Neutrophil (primary cell): ENCODE measurements at regions not wholly inside any gene's neighbourhood (a gene's known extent, or its start where the extent isn't known, plus 50 kb on each side); places are given as distances from the start of the nearest gene placed in this dataset.
"Not testable (repeated sequence)": the region's sequence is repeated elsewhere in the genome, so short reads cannot be mapped to it uniquely, and the experiment has no call there.

ENCODE experiments used
- H3K27ac ChIP-seq: fragments of 200-600 bp; sonication (generic); 2 replicates; pipeline ENCODE4 v1.5.1; 2016; ENCODE audit warnings: mild to moderate bottlenecking, moderate library complexity
- H3K27me3 ChIP-seq: fragments of 200-600 bp; sonication (generic); 2 replicates; pipeline ENCODE4 v1.6.0; 2016; ENCODE audit warnings: mild to moderate bottlenecking
- H3K36me3 ChIP-seq: fragments of 200-600 bp; sonication (generic); 2 replicates; pipeline ENCODE4 v1.5.1; 2017
- H3K4me1 ChIP-seq, 2 experiments: fragments of 200-600 bp in 1 of 2; sonication (generic) in 1 of 2; 1 replicate in 1 of 2; 2 replicates in 1 of 2; pipeline versions ENCODE4 v1.5.1 to v1.6.1; 2013 to 2016; ENCODE audit warnings: low read depth in 1 of 2, low read length in 1 of 2, mild to moderate bottlenecking in 1 of 2, moderate library complexity in 1 of 2; ENCODE audit not compliant: control insufficient read depth in 1 of 2, insufficient read depth in 1 of 2
- H3K4me3 ChIP-seq, 2 experiments: fragments of 200-600 bp in 1 of 2; sonication (generic) in 1 of 2; 1 replicate in 1 of 2; 2 replicates in 1 of 2; pipeline ENCODE4 v1.5.1; 2013 to 2016; ENCODE audit warnings: low read depth in 1 of 2, low read length in 1 of 2, mild to moderate bottlenecking in 1 of 2, moderate library complexity in 1 of 2
- H3K9me3 ChIP-seq: fragments of 200-600 bp; sonication (generic); 2 replicates; pipeline ENCODE4 v1.5.1; 2016
- CTCF ChIP-seq: fragments of 200-600 bp; sonication (generic); IDR thresholded peaks from 2 replicates; pipeline ENCODE4 v1.5.1; 2016; ENCODE audit warnings: antibody characterized with exemption

GRCh38 chr2:131658769-131659131 lies 131.1 kb downstream of the CCDC74A start:
- no peak overlapping the region for H3K4me3 ChIP-seq
- TF ChIP-seq CTCF, result no peak
- no peaks in the 10 kb centered on the region for H3K9me3 ChIP-seq
- peaks cover 11% of the 10 kb centered on the region for H3K27me3 ChIP-seq
- no peaks in the 10 kb centered on the region for H3K36me3 ChIP-seq
- H3K4me1 ChIP-seq, result no peaks in the 10 kb centered on the region
- H3K27ac ChIP-seq, result no peak overlapping the region

GRCh38 chr2:131659168-131659572 lies 131.5 kb downstream of the CCDC74A start:
- TF ChIP-seq CTCF, result no peak
- Histone ChIP-seq H3K9me3 (no peaks in the 10 kb centered on the region), H3K4me1 (no peaks in the 10 kb centered on the region), H3K27ac (no peak overlapping the region), H3K36me3 (no peaks in the 10 kb centered on the region), H3K4me3 (no peak overlapping the region), H3K27me3 (peaks cover 7% of the 10 kb centered on the region)

- H3K36me3 ChIP-seq, H3K4me1 ChIP-seq, H3K27me3 ChIP-seq, H3K9me3 ChIP-seq, H3K4me3 ChIP-seq, H3K27ac ChIP-seq: not testable (repeated sequence)
Observed at GRCh38 chr2:131661101-131661782, 133.6 kb downstream of the CCDC74A start.

GRCh38 chr2:131661884-131662535 lies 134.3 kb downstream of the CCDC74A start:
- not testable (repeated sequence) for H3K36me3 ChIP-seq, H3K4me3 ChIP-seq, H3K9me3 ChIP-seq, H3K27me3 ChIP-seq, H3K4me1 ChIP-seq, H3K27ac ChIP-seq

GRCh38 chr2:131663501-131663900 lies 135.8 kb downstream of the CCDC74A start:
- not testable (repeated sequence) for H3K36me3 ChIP-seq, H3K27ac ChIP-seq, H3K9me3 ChIP-seq, H3K4me3 ChIP-seq, H3K4me1 ChIP-seq, H3K27me3 ChIP-seq

DNA sequence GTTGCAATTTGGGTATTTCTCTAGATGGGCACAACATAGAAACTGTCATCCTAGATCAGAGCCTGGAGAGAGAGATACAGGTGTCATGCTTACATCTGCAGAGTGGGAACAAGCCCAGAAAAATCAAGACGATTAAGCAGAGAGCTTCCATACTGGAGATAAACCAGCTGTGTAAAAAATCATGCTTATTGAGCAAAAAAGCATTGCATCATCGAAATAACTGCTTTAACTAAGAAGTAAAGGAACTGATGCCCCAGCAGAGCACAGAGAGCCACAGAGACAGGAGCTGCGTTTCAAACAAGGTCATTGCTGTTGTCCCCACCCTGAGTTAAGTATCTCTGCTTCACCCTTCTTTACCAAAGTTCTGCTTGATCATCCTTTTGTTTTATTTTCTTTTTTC lies 138.0 kb downstream of the CCDC74A start:
- not testable (repeated sequence) for H3K9me3 ChIP-seq, H3K27ac ChIP-seq, H3K4me3 ChIP-seq, H3K36me3 ChIP-seq, H3K4me1 ChIP-seq, H3K27me3 ChIP-seq

DNA sequence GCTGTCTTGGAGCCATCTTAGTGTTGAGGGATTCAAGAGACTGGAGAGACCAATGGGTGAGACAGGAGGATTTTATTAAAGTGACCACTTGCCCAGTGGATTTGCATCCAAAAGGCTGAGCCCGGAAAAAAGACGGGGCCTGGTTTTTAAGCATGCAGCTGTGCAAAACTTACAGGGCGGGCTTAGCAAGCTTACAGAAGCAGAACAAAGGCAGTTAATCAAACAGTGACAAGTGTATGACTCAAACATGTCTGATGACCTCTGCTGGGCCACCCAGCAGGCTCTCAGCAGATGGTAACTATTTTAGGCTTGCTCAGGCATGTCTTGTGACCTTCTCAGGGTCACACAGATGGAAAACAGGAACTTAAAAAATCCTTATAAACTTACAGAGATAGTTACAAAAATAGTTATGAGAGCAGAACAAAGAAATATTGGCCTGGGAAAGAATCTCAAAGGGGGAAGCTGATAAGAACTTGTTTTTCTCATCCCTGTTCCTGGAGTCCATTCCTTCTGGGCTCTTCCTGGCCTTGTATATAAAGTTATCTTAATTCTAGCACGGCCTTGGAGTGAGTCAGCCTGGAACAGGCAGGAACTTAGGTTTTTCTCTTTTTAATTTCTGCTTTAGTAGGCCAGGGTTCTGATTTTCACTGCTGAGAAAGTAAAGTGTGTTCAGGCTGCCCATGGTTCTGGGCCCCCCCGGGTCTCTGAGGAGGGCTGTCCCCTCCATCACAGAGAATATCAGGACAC lies 141.3 kb downstream of the CCDC74A start:
- H3K36me3 ChIP-seq, H3K4me3 ChIP-seq, H3K4me1 ChIP-seq, H3K27ac ChIP-seq, H3K9me3 ChIP-seq: not testable (repeated sequence)
- peaks cover 30% of the 10 kb centered on the region for H3K27me3 ChIP-seq

DNA sequence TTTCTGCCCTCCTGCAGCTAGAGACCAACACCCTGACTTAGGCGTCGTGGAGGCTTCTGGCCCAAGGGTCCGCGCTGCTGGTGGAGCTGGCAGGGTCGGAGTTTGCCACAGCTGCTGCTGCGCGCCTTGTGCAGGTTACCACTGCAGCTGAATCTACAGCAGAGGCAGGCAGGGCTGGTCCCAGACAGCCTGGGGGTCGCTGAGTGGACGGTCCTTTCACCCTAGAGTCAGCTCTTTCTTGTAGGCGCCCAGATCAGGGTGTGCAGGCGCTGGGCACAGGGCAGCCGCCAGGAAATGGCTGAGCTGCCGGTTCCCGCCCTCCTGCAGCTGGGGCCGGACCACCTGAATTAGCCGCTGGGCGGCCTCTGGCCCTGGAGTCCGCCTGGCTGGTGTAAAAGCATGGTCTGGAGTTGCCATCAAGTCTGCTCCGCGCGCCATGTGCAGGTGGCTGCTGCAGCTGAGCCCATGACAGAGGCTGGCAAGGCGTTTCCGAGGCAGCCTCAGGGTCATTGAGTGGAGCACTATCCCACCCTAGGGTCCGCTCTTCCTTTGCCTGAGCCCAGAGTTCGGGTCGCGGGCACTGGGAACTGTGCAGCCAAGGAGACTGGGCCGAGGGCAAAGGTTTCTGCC lies 144.3 kb downstream of the CCDC74A start:
- H3K36me3 ChIP-seq, H3K4me1 ChIP-seq, H3K4me3 ChIP-seq, H3K27ac ChIP-seq, H3K9me3 ChIP-seq: not testable (repeated sequence)
- peaks cover 59% of the 10 kb centered on the region for H3K27me3 ChIP-seq

DNA sequence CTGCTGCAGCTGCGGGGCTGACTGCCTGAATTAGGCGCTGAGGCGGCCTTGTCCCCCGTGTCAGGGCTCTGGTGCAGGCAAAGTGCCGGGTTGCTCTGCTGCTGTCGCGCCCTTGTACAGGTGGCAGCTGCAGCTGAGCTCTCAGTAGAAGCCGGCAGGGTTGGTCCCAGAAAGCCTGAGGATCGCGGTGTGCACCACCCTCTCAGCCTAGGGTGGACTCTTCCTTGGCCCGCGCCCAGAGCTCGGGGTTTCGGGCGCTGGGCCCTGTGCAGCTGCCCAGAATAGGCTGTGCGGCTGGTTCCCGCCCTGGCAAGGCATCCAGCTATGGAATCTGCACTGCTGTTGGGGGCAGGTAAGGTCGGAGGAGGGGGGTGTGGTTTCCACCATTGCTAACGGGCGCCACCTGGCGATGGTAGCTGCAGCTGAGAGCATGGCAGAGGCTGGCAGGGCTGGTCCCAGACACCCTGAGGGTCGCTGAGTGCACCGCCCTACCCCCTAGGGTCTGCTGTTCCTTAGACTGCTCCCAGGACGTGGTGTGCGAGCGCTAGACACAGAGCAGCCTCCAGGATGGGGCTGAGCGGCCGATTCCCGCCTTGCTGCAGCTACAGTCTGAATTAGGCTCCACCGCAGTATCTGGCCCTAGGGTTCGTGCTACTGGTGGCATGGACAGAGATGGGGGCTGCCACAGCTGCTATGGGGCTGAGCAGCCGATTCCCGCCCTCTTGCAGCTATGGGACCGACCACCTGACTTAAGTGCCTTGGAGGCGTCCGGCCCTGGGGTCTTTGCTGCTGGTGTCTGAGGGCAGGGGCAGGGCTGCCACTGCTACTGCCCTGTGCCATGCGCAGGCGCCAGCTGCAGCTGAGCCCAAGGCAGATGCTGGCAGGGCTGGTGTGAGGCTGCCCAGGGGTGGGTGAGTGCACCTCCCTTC lies 145.0 kb downstream of the CCDC74A start:
- not testable (repeated sequence) for H3K36me3 ChIP-seq, H3K4me3 ChIP-seq, H3K9me3 ChIP-seq, H3K4me1 ChIP-seq, H3K27ac ChIP-seq
- H3K27me3 ChIP-seq, result peaks cover 64% of the 10 kb centered on the region
